ENCODE measurements at regions not wholly inside any gene's neighbourhood (a gene's known extent, or its start where the extent isn't known, plus 50 kb on each side); places are given as distances from the start of the nearest gene placed in this dataset.

GRCh38 chr13:40363653-40364052 is 302.8 kb downstream of the FOXO1 start:
- TF ChIP-seq EZH2 (IDR thresholded peaks at IDR 0.05; ENCODE audit: insufficient read depth, low read length) (no peak), CTCF (IDR thresholded peaks at IDR 0.05; ENCODE audit: insufficient read depth, low read depth, low read length) (no peak)

Measured in astrocyte (in vitro differentiated cells and primary cell).